GM12892 (cell line): ENCODE measurements at regions not wholly inside any gene's neighbourhood (a gene's known extent, or its start where the extent isn't known, plus 50 kb on each side); places are given as distances from the start of the nearest gene placed in this dataset.

ENCODE experiments used
- POLR2A ChIP-seq: IDR thresholded peaks from 2 replicates; pipeline ENCODE4 v1.6.1; 2011; ENCODE audit warnings: low read depth, low read length, control low read depth
- POLR2AphosphoS5 ChIP-seq: IDR thresholded peaks from 2 replicates; pipeline ENCODE4 v1.6.1; 2011; ENCODE audit warnings: low read depth, low read length, control low read depth
- TAF1 ChIP-seq: IDR thresholded peaks from 2 replicates; pipeline ENCODE4 v1.6.1; 2011; ENCODE audit warnings: low read depth, mild to moderate bottlenecking, control low read depth, low read length, borderline replicate concordance

DNA sequence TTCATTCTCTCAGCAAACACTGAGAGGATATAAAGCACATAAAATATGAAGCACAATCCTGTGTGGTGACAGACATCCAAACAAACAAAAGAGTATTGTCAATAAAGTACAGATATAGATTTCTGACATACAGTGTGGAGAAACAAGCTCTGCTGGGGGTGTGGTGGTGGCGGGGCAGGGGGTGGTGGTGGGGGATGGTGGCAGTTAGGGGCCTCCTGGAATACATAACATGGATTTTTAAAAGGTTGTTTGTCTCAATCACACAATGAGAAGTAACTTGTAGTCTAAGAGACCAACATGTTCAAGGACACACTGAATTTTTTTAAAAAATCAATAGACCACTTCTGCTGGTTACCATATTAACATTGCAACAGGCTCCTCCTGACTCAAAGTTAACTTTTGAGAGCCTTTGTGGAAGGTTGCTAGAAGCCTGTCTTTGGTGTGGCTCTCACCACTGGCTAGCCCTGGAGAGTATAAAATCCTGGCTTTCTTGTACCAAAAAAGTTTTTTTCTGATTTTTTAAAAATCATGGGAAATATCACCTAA, 1197.4 kb downstream of the SUCLG1 start:
- TF ChIP-seq POLR2A = no peak
- TF ChIP-seq POLR2AphosphoS5 = no peak
- no peak for TF ChIP-seq TAF1
